Stomach (tissue), 4 donors: ENCODE measurements at regions not wholly inside any gene's neighbourhood (a gene's known extent, or its start where the extent isn't known, plus 50 kb on each side); places are given as distances from the start of the nearest gene placed in this dataset.

Source experiments
- EP300 ChIP-seq: sonication (generic); formaldehyde crosslinking; IDR thresholded peaks from one replicate; pipeline ENCODE4 v1.6.1; 2017; ENCODE audit warnings: antibody characterized with exemption
- POLR2A ChIP-seq, 4 donors: fragments of 450-650 bp; IDR thresholded peaks; one replicate each; pipeline ENCODE4 v1.6.1; 2016; ENCODE audit warnings: antibody characterized with exemption in 4 of 4, control low read depth in 2 of 4, mild to moderate bottlenecking in 1 of 4, moderate library complexity in 1 of 4
- TF ChIP-seq, protein P1 (sequence below), 7 experiments: fragments of 450-650 bp in 4 of 7; fragments of 200-600 bp in 3 of 7; sonication (generic) in 3 of 7; IDR thresholded peaks; one replicate each; pipeline ENCODE4 v1.5.1; 2016 to 2019; ENCODE audit warnings: antibody characterized with exemption in 7 of 7, control low read depth in 2 of 7, mild to moderate bottlenecking in 1 of 7

DNA sequence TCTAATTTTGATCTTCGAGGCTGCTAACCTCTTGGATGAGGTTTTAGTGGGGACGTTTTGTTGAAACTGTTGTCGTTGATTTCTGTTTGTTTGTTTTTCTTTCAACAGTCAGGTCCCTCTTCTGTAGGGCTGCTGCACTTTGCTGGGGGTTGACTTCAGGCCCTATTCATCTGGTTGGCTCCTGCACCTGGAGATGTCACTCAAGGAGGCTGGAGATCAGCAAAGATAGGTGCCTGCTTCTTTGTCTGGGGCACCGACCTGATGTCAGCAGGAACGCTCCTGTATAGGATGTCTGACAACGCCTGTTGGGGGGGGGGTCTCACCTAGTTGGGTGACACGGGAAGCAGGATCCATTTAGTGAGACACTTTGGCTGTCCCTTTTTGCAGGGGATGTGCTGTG lies 915.6 kb upstream of the CHAC2 start:
- TF ChIP-seq, protein P1, sequence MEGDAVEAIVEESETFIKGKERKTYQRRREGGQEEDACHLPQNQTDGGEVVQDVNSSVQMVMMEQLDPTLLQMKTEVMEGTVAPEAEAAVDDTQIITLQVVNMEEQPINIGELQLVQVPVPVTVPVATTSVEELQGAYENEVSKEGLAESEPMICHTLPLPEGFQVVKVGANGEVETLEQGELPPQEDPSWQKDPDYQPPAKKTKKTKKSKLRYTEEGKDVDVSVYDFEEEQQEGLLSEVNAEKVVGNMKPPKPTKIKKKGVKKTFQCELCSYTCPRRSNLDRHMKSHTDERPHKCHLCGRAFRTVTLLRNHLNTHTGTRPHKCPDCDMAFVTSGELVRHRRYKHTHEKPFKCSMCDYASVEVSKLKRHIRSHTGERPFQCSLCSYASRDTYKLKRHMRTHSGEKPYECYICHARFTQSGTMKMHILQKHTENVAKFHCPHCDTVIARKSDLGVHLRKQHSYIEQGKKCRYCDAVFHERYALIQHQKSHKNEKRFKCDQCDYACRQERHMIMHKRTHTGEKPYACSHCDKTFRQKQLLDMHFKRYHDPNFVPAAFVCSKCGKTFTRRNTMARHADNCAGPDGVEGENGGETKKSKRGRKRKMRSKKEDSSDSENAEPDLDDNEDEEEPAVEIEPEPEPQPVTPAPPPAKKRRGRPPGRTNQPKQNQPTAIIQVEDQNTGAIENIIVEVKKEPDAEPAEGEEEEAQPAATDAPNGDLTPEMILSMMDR (IDR thresholded peaks at IDR 0.05) = no peak
- TF ChIP-seq POLR2A (IDR thresholded peaks at IDR 0.05) = no peak
- no peak for TF ChIP-seq EP300
